ENCODE measurements at regions not wholly inside any gene's neighbourhood (a gene's known extent, or its start where the extent isn't known, plus 50 kb on each side); places are given as distances from the start of the nearest gene placed in this dataset.
A peak's percentile ranks its signal among the peaks of the same experiment; 100 is the strongest.

DNA sequence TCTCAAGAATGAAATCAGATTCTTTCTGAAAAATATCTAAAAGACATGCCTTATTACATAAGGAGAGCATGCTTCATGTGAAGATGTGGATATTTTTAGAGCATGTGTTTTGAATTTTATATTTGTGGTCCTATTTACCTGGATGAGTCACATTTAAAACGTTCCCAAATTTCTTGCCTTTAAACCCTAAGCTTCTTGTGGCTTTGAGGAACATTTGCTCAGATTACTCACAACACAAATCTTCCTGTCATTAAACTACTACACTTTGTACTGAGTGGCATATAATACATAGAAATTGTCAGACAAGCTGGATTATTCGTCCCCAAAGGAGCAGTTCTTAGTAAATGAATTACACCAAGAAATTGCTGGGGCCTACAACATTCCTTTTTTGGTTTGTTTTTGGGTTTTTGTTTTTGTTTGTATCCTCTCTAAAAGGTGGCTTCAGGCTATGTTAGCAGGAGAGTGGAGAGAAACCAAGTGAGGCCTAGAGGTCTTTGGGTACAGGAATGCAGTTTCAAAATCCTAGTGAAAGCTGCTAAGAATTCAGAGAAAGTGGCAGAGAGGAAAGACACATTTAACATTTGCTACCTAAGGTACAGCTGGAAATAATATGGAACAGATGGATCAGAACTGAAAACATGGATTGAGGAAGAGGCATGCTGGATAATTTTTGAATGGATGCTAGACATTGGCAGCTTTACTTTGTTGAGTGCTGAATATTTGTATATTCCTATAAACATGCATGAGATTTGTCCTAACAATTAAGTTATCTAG lies 128.1 kb downstream of the RPL22L1 start:
- Histone ChIP-seq H3K4me1 (ENCODE audit: control insufficient read depth, insufficient read depth, low read length) (no peaks in the 10 kb centered on the region; the same call in 1 of the 2 replicates), H3K4me3 (ENCODE audit: low read depth, low read length) (no peak overlapping the region), H3K36me3 (ENCODE audit: control insufficient read depth in 2 of 2, insufficient read depth in 1 of 2, low read length in 2 of 2) (no peaks in the 10 kb centered on the region), H3K27ac (ENCODE audit: extremely low read depth, low read depth, low read length) (no peak overlapping the region), H3K9me3 (ENCODE audit: control insufficient read depth, insufficient read depth, low read depth, low read length) (no peaks in the 10 kb centered on the region)
- TF ChIP-seq, protein P1, sequence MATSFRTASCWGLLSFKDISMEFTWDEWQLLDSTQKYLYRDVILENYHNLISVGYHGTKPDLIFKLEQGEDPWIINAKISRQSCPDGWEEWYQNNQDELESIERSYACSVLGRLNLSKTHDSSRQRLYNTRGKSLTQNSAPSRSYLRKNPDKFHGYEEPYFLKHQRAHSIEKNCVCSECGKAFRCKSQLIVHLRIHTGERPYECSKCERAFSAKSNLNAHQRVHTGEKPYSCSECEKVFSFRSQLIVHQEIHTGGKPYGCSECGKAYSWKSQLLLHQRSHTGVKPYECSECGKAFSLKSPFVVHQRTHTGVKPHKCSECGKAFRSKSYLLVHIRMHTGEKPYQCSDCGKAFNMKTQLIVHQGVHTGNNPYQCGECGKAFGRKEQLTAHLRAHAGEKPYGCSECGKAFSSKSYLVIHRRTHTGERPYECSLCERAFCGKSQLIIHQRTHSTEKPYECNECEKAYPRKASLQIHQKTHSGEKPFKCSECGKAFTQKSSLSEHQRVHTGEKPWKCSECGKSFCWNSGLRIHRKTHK (tag by site-specific recombination; IDR thresholded peaks at IDR 0.05): peak; percentile 65; the same call in 1 of the 2 replicates
- TF ChIP-seq PRDM1 (tag by site-specific recombination; IDR thresholded peaks at IDR 0.05): peak; percentile 67
- TF ChIP-seq ZNF394 (tag by site-specific recombination; IDR thresholded peaks at IDR 0.05; ENCODE audit: borderline replicate concordance): no peak
- TF ChIP-seq ZBTB8A (tag by site-specific recombination; IDR thresholded peaks at IDR 0.05): no peak
- ChIA-PET POLR2A (no interaction called here), CTCF (interaction anchor here (1.1 kb wide), 1 partner anchor 70 kb away, joined by 3 read pairs; no protein-coding TSS in a partner anchor)

DNA sequence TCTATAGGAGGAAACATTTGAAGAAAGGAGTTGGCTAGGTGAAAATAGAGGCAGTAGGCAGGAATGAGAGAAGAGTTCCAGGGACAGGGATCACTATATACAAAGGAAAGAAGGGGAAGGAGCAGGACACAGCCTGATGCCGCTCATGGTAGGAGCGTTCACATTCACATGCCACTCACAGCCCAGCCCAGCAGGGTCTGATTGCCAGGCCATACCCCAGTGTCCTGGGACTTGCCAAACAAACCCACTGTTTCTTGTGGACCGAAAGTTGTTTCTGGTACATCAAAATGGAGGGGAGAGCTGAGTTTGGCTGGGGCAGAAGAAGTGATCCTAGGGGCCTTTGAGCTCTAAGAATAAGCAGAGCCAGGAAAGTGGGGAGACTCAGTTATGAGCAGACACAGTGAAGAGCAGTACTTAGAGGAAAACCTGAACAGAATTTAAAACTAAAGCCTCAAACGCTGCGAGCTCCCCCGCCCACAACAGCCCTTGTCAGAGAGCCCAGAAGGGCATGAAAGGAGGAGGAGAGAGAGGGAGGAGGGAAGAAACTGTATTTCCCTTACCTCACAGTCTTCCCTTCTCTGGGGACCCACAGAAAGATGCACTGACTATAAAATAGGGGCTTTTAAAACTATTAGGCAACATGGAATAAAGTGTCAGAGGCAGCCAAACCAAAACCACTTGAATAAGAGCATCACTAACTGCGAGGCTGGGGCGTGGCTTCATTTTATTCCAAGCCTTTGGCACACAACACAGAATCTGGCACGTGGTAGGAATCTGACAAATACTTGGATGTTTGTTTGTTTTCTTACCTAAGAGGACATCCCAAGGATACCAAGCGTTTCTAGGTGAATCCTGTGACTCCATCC lies 129.0 kb downstream of the RPL22L1 start:
- Histone ChIP-seq H3K9me3 (ENCODE audit: control insufficient read depth, insufficient read depth, low read depth, low read length) (no peaks in the 10 kb centered on the region), H3K4me3 (ENCODE audit: low read depth, low read length) (no peak overlapping the region), H3K27ac (ENCODE audit: extremely low read depth, low read depth, low read length) (no peak overlapping the region), H3K36me3 (ENCODE audit: control insufficient read depth in 2 of 2, insufficient read depth in 1 of 2, low read length in 2 of 2) (no peaks in the 10 kb centered on the region), H3K4me1 (ENCODE audit: control insufficient read depth, insufficient read depth, low read length) (no peaks in the 10 kb centered on the region; the same call in 1 of the 2 replicates)
- POLR2A ChIA-PET: no interaction called here
- CTCF ChIA-PET: no interaction called here
- TF ChIP-seq SP7 (tag by site-specific recombination; IDR thresholded peaks at IDR 0.05) (no peak), BCL11A (tag by site-specific recombination; IDR thresholded peaks at IDR 0.05; ENCODE audit: low read depth) (no peak), KLF9 (tag by site-specific recombination; IDR thresholded peaks at IDR 0.05; ENCODE audit: low read depth) (peak; percentile 34; the same call in 1 of the 2 replicates), KLF7 (tag by site-specific recombination; IDR thresholded peaks at IDR 0.05; ENCODE audit: borderline replicate concordance) (no peak), ZNF391 (tag by site-specific recombination; IDR thresholded peaks at IDR 0.05; ENCODE audit: borderline replicate concordance, low read depth) (no peak), ZNF549 (tag by site-specific recombination; IDR thresholded peaks at IDR 0.05) (no peak), ZBTB20 (tag by site-specific recombination; IDR thresholded peaks at IDR 0.05) (peak; percentile 48; the same call in 1 of the 2 replicates), ZNF654 (tag by site-specific recombination; IDR thresholded peaks at IDR 0.05; ENCODE audit: low read depth) (no peak), ZNF621 (tag by site-specific recombination; IDR thresholded peaks at IDR 0.05) (no peak), ZNF202 (tag by site-specific recombination; IDR thresholded peaks at IDR 0.05; ENCODE audit: borderline replicate concordance) (no peak)
- TF ChIP-seq, protein P2, sequence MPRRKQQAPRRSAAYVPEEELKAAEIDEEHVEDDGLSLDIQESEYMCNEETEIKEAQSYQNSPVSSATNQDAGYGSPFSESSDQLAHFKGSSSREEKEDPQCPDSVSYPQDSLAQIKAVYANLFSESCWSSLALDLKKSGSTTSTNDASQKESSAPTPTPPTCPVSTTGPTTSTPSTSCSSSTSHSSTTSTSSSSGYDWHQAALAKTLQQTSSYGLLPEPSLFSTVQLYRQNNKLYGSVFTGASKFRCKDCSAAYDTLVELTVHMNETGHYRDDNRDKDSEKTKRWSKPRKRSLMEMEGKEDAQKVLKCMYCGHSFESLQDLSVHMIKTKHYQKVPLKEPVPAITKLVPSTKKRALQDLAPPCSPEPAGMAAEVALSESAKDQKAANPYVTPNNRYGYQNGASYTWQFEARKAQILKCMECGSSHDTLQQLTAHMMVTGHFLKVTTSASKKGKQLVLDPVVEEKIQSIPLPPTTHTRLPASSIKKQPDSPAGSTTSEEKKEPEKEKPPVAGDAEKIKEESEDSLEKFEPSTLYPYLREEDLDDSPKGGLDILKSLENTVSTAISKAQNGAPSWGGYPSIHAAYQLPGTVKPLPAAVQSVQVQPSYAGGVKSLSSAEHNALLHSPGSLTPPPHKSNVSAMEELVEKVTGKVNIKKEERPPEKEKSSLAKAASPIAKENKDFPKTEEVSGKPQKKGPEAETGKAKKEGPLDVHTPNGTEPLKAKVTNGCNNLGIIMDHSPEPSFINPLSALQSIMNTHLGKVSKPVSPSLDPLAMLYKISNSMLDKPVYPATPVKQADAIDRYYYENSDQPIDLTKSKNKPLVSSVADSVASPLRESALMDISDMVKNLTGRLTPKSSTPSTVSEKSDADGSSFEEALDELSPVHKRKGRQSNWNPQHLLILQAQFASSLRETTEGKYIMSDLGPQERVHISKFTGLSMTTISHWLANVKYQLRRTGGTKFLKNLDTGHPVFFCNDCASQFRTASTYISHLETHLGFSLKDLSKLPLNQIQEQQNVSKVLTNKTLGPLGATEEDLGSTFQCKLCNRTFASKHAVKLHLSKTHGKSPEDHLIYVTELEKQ (tag by site-specific recombination; IDR thresholded peaks at IDR 0.05; ENCODE audit: borderline replicate concordance): no peak
- TF ChIP-seq, protein P3, sequence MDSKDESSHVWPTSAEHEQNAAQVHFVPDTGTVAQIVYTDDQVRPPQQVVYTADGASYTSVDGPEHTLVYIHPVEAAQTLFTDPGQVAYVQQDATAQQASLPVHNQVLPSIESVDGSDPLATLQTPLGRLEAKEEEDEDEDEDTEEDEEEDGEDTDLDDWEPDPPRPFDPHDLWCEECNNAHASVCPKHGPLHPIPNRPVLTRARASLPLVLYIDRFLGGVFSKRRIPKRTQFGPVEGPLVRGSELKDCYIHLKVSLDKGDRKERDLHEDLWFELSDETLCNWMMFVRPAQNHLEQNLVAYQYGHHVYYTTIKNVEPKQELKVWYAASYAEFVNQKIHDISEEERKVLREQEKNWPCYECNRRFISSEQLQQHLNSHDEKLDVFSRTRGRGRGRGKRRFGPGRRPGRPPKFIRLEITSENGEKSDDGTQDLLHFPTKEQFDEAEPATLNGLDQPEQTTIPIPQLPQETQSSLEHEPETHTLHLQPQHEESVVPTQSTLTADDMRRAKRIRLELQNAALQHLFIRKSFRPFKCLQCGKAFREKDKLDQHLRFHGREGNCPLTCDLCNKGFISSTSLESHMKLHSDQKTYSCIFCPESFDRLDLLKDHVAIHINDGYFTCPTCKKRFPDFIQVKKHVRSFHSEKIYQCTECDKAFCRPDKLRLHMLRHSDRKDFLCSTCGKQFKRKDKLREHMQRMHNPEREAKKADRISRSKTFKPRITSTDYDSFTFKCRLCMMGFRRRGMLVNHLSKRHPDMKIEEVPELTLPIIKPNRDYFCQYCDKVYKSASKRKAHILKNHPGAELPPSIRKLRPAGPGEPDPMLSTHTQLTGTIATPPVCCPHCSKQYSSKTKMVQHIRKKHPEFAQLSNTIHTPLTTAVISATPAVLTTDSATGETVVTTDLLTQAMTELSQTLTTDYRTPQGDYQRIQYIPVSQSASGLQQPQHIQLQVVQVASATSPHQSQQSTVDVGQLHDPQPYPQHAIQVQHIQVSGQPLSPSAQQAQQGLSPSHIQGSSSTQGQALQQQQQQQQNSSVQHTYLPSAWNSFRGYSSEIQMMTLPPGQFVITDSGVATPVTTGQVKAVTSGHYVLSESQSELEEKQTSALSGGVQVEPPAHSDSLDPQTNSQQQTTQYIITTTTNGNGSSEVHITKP (tag by site-specific recombination; IDR thresholded peaks at IDR 0.05): peak; percentile 99
- TF ChIP-seq, protein P4, sequence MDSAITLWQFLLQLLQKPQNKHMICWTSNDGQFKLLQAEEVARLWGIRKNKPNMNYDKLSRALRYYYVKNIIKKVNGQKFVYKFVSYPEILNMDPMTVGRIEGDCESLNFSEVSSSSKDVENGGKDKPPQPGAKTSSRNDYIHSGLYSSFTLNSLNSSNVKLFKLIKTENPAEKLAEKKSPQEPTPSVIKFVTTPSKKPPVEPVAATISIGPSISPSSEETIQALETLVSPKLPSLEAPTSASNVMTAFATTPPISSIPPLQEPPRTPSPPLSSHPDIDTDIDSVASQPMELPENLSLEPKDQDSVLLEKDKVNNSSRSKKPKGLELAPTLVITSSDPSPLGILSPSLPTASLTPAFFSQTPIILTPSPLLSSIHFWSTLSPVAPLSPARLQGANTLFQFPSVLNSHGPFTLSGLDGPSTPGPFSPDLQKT (IDR thresholded peaks at IDR 0.05; ENCODE audit: borderline replicate concordance, low read depth, low read length): no peak
- TF ChIP-seq, protein P5, sequence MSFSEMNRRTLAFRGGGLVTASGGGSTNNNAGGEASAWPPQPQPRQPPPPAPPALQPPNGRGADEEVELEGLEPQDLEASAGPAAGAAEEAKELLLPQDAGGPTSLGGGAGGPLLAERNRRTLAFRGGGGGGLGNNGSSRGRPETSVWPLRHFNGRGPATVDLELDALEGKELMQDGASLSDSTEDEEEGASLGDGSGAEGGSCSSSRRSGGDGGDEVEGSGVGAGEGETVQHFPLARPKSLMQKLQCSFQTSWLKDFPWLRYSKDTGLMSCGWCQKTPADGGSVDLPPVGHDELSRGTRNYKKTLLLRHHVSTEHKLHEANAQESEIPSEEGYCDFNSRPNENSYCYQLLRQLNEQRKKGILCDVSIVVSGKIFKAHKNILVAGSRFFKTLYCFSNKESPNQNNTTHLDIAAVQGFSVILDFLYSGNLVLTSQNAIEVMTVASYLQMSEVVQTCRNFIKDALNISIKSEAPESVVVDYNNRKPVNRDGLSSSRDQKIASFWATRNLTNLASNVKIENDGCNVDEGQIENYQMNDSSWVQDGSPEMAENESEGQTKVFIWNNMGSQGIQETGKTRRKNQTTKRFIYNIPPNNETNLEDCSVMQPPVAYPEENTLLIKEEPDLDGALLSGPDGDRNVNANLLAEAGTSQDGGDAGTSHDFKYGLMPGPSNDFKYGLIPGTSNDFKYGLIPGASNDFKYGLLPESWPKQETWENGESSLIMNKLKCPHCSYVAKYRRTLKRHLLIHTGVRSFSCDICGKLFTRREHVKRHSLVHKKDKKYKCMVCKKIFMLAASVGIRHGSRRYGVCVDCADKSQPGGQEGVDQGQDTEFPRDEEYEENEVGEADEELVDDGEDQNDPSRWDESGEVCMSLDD (tag by site-specific recombination; IDR thresholded peaks at IDR 0.05): no peak

Measured in HEK293 (cell line).